Activated CD4-positive, alpha-beta T cell treated with anti-CD3 and anti-CD28 coated beads, Interleukin-2, Interleukin-6, amounts not matched to agents 100 ng/mL and 50 ng/mL, durations not matched to agents 16 hours and 8 hours (primary cell): ENCODE measurements at regions not wholly inside any gene's neighbourhood (a gene's known extent, or its start where the extent isn't known, plus 50 kb on each side); places are given as distances from the start of the nearest gene placed in this dataset.
"Not testable (repeated sequence)": the region's sequence is repeated elsewhere in the genome, so short reads cannot be mapped to it uniquely, and the experiment has no call there.

ENCODE experiments used
- DNase-seq: peaks from one replicate; pipeline ENCODE4 v3.0.0-alpha.2; 2020

- peak; percentile 51 for DNase-seq
These were observed 89.8 kb downstream of the KATNIP start for GRCh38 chr16:27639561-27640276.

GRCh38 chr16:27640277-27640600 lies 90.3 kb downstream of the KATNIP start:
- DNase-seq, result no peak

- DNase-seq, result no peak
These were observed 91.3 kb downstream of the KATNIP start for GRCh38 chr16:27641260-27641659.

GRCh38 chr16:27641734-27642415 lies 91.9 kb downstream of the KATNIP start:
- DNase-seq, result not testable (repeated sequence)

GRCh38 chr16:27642756-27643155 lies 92.8 kb downstream of the KATNIP start:
- peak; percentile 8 for DNase-seq

GRCh38 chr16:27644165-27644564 lies 94.2 kb downstream of the KATNIP start:
- DNase-seq, result no peak

GRCh38 chr16:27645396-27645795 lies 95.5 kb downstream of the KATNIP start:
- DNase-seq, result no peak

- no peak for DNase-seq
These were observed 96.9 kb downstream of the KATNIP start for GRCh38 chr16:27646806-27647205.

- DNase-seq, result no peak
These were observed 99.1 kb downstream of the KATNIP start for GRCh38 chr16:27649021-27649420.

GRCh38 chr16:27650073-27650701 lies 100.2 kb downstream of the KATNIP start:
- DNase-seq, result no peak

GRCh38 chr16:27651301-27651700 lies 101.4 kb downstream of the KATNIP start:
- DNase-seq, result no peak

GRCh38 chr16:27657811-27658210 lies 107.9 kb downstream of the KATNIP start:
- DNase-seq, result no peak

GRCh38 chr16:27660507-27660906 lies 110.6 kb downstream of the KATNIP start:
- no peak for DNase-seq

GRCh38 chr16:27663235-27663634 lies 113.3 kb downstream of the KATNIP start:
- DNase-seq, result not testable (repeated sequence)

GRCh38 chr16:27665881-27666280 lies 115.9 kb downstream of the KATNIP start:
- DNase-seq, result no peak

- DNase-seq, result no peak
These were observed 120.3 kb downstream of the KATNIP start for GRCh38 chr16:27670071-27670810.

GRCh38 chr16:27671410-27671809 lies 121.5 kb downstream of the KATNIP start:
- DNase-seq, result no peak

GRCh38 chr16:27676839-27677238 lies 126.9 kb downstream of the KATNIP start:
- no peak for DNase-seq

GRCh38 chr16:27677263-27677662 lies 127.3 kb downstream of the KATNIP start:
- no peak for DNase-seq

- no peak for DNase-seq
These were observed 129.0 kb downstream of the KATNIP start for GRCh38 chr16:27678955-27679354.

- DNase-seq, result no peak
These were observed 130.0 kb downstream of the KATNIP start for GRCh38 chr16:27679899-27680298.

- no peak for DNase-seq
These were observed 131.7 kb downstream of the KATNIP start for GRCh38 chr16:27681681-27682080.

GRCh38 chr16:27684047-27684446 lies 134.1 kb downstream of the KATNIP start:
- DNase-seq, result no peak

GRCh38 chr16:27685807-27686206 lies 135.9 kb downstream of the KATNIP start:
- DNase-seq, result no peak
